ENCODE measurements at regions not wholly inside any gene's neighbourhood (a gene's known extent, or its start where the extent isn't known, plus 50 kb on each side); places are given as distances from the start of the nearest gene placed in this dataset.

DNA sequence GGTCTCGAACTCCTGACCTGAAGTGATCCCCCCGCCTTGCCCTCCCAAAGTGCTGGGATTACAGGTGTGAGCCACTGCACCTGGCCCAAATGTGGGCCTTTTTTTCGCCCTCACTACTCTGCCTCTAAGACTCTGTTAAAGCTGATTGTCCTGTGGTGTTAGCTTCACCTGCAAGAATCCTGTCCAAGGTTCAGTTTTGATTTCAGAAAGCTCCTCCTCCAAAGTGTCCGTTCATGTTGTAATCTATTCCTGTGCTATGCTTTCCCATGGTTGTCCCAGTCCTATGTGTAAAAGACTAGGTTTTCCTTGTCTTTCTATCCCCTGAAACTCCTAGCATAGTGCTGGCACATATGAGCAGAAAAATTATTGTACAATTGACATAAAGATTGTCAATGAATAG, 440.9 kb downstream of the KLF5 start:
- Histone ChIP-seq H3K4me3 (no peak overlapping the region), H3K9me3 (no peaks in the 10 kb centered on the region), H3K27ac (no peak overlapping the region), H3K36me3 (no peaks in the 10 kb centered on the region), H3K27me3 (replicated peaks; ENCODE audit: insufficient read depth) (no peaks in the 10 kb centered on the region), H3K4me1 (ENCODE audit: control insufficient read depth in 1 of 2, low read depth in 2 of 2) (no peaks in the 10 kb centered on the region)
- ATAC-seq (ENCODE audit: insufficient number of reproducible peaks, low FRiP score, low read depth) (no peak), DNase-seq (ENCODE audit: low spot score) (no peak)
- TF ChIP-seq, protein P1, sequence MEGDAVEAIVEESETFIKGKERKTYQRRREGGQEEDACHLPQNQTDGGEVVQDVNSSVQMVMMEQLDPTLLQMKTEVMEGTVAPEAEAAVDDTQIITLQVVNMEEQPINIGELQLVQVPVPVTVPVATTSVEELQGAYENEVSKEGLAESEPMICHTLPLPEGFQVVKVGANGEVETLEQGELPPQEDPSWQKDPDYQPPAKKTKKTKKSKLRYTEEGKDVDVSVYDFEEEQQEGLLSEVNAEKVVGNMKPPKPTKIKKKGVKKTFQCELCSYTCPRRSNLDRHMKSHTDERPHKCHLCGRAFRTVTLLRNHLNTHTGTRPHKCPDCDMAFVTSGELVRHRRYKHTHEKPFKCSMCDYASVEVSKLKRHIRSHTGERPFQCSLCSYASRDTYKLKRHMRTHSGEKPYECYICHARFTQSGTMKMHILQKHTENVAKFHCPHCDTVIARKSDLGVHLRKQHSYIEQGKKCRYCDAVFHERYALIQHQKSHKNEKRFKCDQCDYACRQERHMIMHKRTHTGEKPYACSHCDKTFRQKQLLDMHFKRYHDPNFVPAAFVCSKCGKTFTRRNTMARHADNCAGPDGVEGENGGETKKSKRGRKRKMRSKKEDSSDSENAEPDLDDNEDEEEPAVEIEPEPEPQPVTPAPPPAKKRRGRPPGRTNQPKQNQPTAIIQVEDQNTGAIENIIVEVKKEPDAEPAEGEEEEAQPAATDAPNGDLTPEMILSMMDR (IDR thresholded peaks at IDR 0.05): no peak

DNA sequence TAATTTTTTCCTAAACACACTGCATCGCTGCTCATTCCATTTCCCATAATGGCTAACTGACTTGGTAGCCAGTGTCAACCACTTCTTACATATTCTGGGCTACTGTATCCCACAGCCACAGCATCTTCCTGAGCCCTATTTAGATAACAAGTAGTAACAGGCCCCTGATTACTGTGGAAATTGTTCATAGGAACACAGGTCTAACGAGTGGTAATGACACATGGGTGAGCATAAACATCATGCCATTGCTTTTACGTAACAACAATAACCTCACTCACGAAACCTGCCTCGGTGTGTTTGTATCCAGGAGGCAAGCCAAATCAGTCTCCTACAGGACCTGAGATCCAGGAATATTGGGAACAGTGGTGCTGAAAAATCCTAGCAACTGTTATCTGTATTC, 438.6 kb downstream of the KLF5 start:
- TF ChIP-seq, protein P1 (IDR thresholded peaks at IDR 0.05): no peak
- Histone ChIP-seq H3K36me3 (no peaks in the 10 kb centered on the region), H3K4me1 (ENCODE audit: control insufficient read depth in 1 of 2, low read depth in 2 of 2) (no peaks in the 10 kb centered on the region), H3K27ac (no peak overlapping the region), H3K9me3 (no peaks in the 10 kb centered on the region), H3K27me3 (replicated peaks; ENCODE audit: insufficient read depth) (no peaks in the 10 kb centered on the region), H3K4me3 (no peak overlapping the region)
- DNase-seq (ENCODE audit: low spot score) (no peak), ATAC-seq (ENCODE audit: insufficient number of reproducible peaks, low FRiP score, low read depth) (no peak)

DNA sequence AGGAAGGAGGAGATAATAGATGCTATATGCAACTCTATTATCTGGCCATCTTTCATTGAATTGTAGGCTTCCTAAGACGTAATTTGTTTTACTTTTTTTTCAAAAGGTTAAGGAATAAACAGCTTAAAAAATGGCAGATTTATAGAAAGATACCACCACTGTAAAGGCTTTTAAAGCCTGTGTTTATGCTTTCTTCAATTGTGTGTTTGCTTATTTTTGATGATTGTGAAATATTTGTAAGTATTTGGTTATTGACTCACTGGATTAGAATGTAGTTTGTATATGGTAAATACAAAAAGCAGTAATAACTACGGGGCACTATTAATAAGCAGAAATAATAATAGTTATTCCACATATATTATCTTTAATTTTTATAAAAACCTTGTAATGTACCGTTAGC, 437.9 kb downstream of the KLF5 start:
- TF ChIP-seq, protein P1 (IDR thresholded peaks at IDR 0.05): no peak
- H3K27me3 ChIP-seq (replicated peaks; ENCODE audit: insufficient read depth): no peaks in the 10 kb centered on the region
- no peak overlapping the region for H3K4me3 ChIP-seq
- ATAC-seq (ENCODE audit: insufficient number of reproducible peaks, low FRiP score, low read depth) (no peak), DNase-seq (ENCODE audit: low spot score) (no peak)
- no peaks in the 10 kb centered on the region for H3K9me3 ChIP-seq
- H3K36me3 ChIP-seq: no peaks in the 10 kb centered on the region
- H3K27ac ChIP-seq: no peak overlapping the region
- H3K4me1 ChIP-seq (ENCODE audit: control insufficient read depth in 1 of 2, low read depth in 2 of 2): no peaks in the 10 kb centered on the region

DNA sequence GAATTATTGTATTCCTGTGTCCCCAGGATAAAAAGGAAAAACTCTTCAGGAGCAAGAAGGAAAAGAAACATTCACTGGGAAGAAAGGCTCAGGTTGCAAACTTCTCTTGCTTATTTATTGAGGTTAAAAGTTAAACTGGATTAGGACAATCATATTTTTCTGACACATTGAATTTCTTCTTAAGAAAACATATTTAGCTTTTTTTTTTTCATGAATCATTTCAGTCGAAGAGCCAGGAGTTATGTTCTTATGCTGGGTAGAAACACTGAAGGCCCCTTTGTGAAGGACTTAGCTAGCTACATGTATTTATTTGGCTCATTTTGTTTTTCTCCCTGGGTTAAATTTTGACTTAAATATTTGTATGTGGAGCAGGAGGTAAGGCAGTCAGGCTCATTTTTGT, 434.0 kb downstream of the KLF5 start:
- TF ChIP-seq, protein P1 (IDR thresholded peaks at IDR 0.05): no peak
- no peaks in the 10 kb centered on the region for H3K36me3 ChIP-seq
- H3K27me3 ChIP-seq (replicated peaks; ENCODE audit: insufficient read depth): no peaks in the 10 kb centered on the region
- H3K27ac ChIP-seq: no peak overlapping the region
- ATAC-seq (ENCODE audit: insufficient number of reproducible peaks, low FRiP score, low read depth) (no peak), DNase-seq (ENCODE audit: low spot score) (no peak)
- H3K9me3 ChIP-seq: no peaks in the 10 kb centered on the region
- H3K4me3 ChIP-seq: no peak overlapping the region
- H3K4me1 ChIP-seq (ENCODE audit: control insufficient read depth in 1 of 2, low read depth in 2 of 2): no peaks in the 10 kb centered on the region

DNA sequence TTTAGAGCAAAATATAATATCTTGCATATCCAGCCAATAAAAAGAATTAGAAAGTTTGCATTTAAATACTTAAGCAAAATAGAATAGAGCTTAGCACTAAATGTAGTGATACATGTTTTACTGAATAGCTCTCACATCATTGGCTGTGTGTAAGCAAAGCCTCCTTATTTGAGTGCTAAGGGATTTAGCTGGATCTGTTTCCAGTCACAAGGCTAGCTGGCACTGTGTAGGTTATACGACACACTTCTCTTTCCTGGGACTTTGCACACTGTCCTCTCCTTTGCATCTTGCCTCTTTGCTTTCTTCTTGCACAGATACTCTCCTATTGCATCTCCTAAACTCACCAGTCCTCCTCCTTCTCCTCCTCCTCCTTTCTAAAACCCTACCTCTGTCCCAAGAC, 423.8 kb downstream of the KLF5 start:
- Histone ChIP-seq H3K27ac (no peak overlapping the region), H3K27me3 (replicated peaks; ENCODE audit: insufficient read depth) (no peaks in the 10 kb centered on the region), H3K4me1 (ENCODE audit: control insufficient read depth in 1 of 2, low read depth in 2 of 2) (peaks cover 5 to 19% of the 10 kb centered on the region in 2 donors), H3K36me3 (no peaks in the 10 kb centered on the region), H3K9me3 (no peaks in the 10 kb centered on the region), H3K4me3 (no peak overlapping the region)
- no peak for DNase-seq (ENCODE audit: low spot score)
- TF ChIP-seq, protein P1 (IDR thresholded peaks at IDR 0.05): no peak
- no peak for ATAC-seq (ENCODE audit: insufficient number of reproducible peaks, low FRiP score, low read depth)
